T-helper 1 cell treated with Interleukin-12 subunit alpha and Interleukin-12 subunit beta and Interleukin-4 antibody, amounts not matched to agents 30 μg/mL and 1 μg/mL, for 36 hours (primary cell): ENCODE measurements at regions not wholly inside any gene's neighbourhood (a gene's known extent, or its start where the extent isn't known, plus 50 kb on each side); places are given as distances from the start of the nearest gene placed in this dataset.

Experiments
- H3K27ac Mint-ChIP-seq: one replicate; pipeline ENCODE4 v1.8.0; 2021; ENCODE audit warnings: mild to moderate bottlenecking, mixed read lengths
- H3K27me3 Mint-ChIP-seq: one replicate; pipeline ENCODE4 v1.8.0; 2021; ENCODE audit warnings: low read depth, mixed read lengths
- H3K36me3 Mint-ChIP-seq: one replicate; pipeline ENCODE4 v1.8.0; 2021; ENCODE audit warnings: low read depth, mixed read lengths
- H3K4me1 Mint-ChIP-seq: one replicate; pipeline ENCODE4 v1.8.0; 2021; ENCODE audit warnings: low read depth, mixed read lengths
- H3K4me3 Mint-ChIP-seq: one replicate; pipeline ENCODE4 v1.8.0; 2021; ENCODE audit warnings: mild to moderate bottlenecking, moderate library complexity, mixed read lengths
- H3K9me3 Mint-ChIP-seq: one replicate; pipeline ENCODE4 v1.8.0; 2021; ENCODE audit warnings: mixed read lengths

DNA sequence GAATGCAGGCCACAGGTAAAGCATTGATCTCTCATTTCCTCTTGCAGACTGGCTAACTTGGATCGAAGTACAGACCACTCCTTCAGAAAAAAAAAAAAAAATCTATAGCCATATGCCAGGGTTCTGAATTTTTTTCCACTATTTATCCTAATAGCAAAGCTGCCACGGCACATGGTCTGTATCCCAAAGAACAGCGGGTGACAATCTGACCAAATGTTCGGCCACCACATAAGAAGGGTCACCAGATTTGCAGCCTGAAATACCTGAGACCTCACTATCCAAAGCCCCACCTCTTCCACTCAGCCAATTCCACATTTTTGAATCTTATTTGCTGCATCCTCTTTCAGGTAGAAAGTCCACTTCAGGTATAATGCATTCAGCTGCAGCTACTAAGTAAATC lies 55.6 kb upstream of the RGS7 start:
- no peaks in the 10 kb centered on the region for H3K4me1 Mint-ChIP-seq
- H3K27ac Mint-ChIP-seq, result no peak overlapping the region
- no peak overlapping the region for H3K4me3 Mint-ChIP-seq
- no peaks in the 10 kb centered on the region for H3K9me3 Mint-ChIP-seq
- no peaks in the 10 kb centered on the region for H3K36me3 Mint-ChIP-seq
- H3K27me3 Mint-ChIP-seq, result no peaks in the 10 kb centered on the region

GRCh38 chr1:241411776-241412338 lies 54.9 kb upstream of the RGS7 start:
- Mint-ChIP-seq H3K27ac (no peak overlapping the region), H3K4me1 (no peaks in the 10 kb centered on the region)

DNA sequence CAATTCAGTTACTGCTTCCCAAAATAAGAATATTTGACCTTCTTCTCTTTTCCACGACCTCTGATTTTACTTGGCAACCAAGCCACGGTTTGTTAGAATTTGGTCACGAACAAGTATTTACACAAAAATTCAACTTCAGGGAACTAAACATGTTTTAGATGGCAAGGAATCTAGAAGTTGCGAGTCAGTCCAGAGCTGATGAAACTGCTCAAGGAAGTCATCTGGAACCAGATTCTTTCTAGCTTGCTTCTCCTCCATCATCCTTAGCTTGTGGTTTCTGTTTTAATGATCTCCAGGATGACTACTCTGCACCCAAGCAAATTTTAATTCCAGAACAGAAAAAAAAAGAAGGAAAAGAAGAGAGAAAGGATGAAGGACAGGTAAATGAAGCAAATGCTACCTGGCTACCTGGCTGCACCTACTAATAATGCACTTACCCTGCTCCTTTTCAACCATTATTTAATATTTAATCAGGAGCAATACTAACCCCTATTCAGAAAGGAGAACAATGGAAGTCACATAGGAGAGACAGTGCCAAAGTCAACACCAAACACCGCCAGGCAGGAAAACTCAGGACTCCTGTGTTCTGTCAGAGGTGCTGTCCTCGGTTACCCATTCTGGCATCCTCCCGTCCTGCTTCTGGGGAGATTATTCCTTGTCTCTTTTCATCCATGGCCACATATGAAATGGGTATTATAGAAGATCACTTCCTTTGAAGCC lies 54.2 kb upstream of the RGS7 start:
- H3K27ac Mint-ChIP-seq, result no peak overlapping the region
- no peaks in the 10 kb centered on the region for H3K36me3 Mint-ChIP-seq

More at GRCh38 chr1:241411776-241412338, 54.9 kb upstream of the RGS7 start:
- H3K4me3 Mint-ChIP-seq, result no peak overlapping the region
- no peaks in the 10 kb centered on the region for H3K27me3 Mint-ChIP-seq
- no peaks in the 10 kb centered on the region for H3K36me3 Mint-ChIP-seq
- H3K9me3 Mint-ChIP-seq, result no peaks in the 10 kb centered on the region

DNA sequence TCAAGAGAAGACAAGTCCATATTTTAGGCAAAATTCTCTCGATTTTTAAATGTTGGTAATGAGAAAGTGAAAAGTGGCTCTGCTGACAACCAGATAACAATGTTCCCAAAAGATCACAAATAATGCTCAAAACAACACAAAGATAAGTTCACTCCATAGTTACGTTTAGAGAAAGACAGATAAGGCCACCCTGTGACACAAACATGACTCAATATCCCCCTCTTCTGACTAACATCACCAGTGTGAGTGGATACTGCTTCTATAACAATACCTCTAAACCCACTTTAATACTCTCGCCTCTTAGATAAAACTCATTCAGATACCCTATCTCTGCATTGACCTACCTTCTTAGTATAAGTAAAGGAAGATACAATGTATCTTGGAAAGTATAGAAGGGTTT lies 51.2 kb upstream of the RGS7 start:
- Mint-ChIP-seq H3K36me3 (no peaks in the 10 kb centered on the region), H3K9me3 (no peaks in the 10 kb centered on the region), H3K27ac (no peak overlapping the region), H3K4me1 (no peaks in the 10 kb centered on the region), H3K4me3 (no peak overlapping the region), H3K27me3 (no peaks in the 10 kb centered on the region)

More for the DNA sequence above, 54.2 kb upstream of the RGS7 start:
- no peaks in the 10 kb centered on the region for H3K27me3 Mint-ChIP-seq
- H3K4me3 Mint-ChIP-seq, result no peak overlapping the region
- no peaks in the 10 kb centered on the region for H3K4me1 Mint-ChIP-seq
- no peaks in the 10 kb centered on the region for H3K9me3 Mint-ChIP-seq
